PC-3 (cell line): ENCODE measurements at regions not wholly inside any gene's neighbourhood (a gene's known extent, or its start where the extent isn't known, plus 50 kb on each side); places are given as distances from the start of the nearest gene placed in this dataset.

Experiments used
- ATAC-seq: fragments of 200-7000 bp; cut with Tn5 transposase; 2 replicates; pipeline ENCODE4 v1.9.1; 2020; ENCODE audit warnings: mild to moderate bottlenecking, moderate library complexity
- BruUV-seq: library from RNA; stranded (reverse); fragments of 400-500 nt; replicated peaks from 2 replicates; lab custom pipeline; 2021; lab: Mats Ljungman, UMichigan
- CTCF ChIA-PET: fragments of 300-600 bp; sonication (Branson Sonifier 250); formaldehyde crosslinking; loops from one replicate; lab custom pipeline; 2022; ENCODE audit warnings: antibody characterized with exemption; lab: Charles Lee
- POLR2A ChIA-PET: fragments of 300-600 bp; sonication (Branson Sonifier 250); formaldehyde crosslinking; loops from one replicate; lab custom pipeline; 2022; ENCODE audit warnings: antibody characterized with exemption; ENCODE audit not compliant: unreplicated experiment; lab: Charles Lee
- DNase-seq: peaks from one replicate; pipeline ENCODE4 v3.0.0-alpha.2; 2015
- H2AFZ ChIP-seq: fragments of 300-600 bp; sonication (generic); 2 replicates; pipeline ENCODE4 v1.6.0; 2016; ENCODE audit warnings: antibody characterized with exemption, low read length
- H3F3A ChIP-seq: fragments of 300-600 bp; sonication (generic); one replicate; pipeline ENCODE4 v1.6.0; 2017; ENCODE audit warnings: antibody characterized with exemption, low read length, control low read depth, mild to moderate bottlenecking; ENCODE audit not compliant: unreplicated experiment
- H3K27ac ChIP-seq: fragments of 300-600 bp; sonication (generic); 2 replicates; pipeline ENCODE4 v1.5.1; 2016; ENCODE audit warnings: mild to moderate bottlenecking, low read length
- H3K27me3 ChIP-seq: fragments of 300-600 bp; sonication (generic); 2 replicates; pipeline ENCODE4 v1.6.1; 2016; ENCODE audit warnings: low read length, mixed read lengths
- H3K36me3 ChIP-seq: fragments of 300-600 bp; sonication (generic); 2 replicates; pipeline ENCODE4 v1.6.1; 2016; ENCODE audit warnings: low read depth, mixed run types, low read length, mixed read lengths
- H3K4me1 ChIP-seq: fragments of 300-600 bp; sonication (generic); 2 replicates; pipeline ENCODE4 v1.5.1; 2016; ENCODE audit warnings: low read length; ENCODE audit not compliant: insufficient read depth
- H3K4me2 ChIP-seq: fragments of 300-600 bp; sonication (generic); 2 replicates; pipeline ENCODE4 v1.6.0; 2016; ENCODE audit warnings: low read length
- H3K4me3 ChIP-seq: fragments of 300-600 bp; sonication (generic); 2 replicates; pipeline ENCODE4 v1.5.1; 2016; ENCODE audit warnings: mild to moderate bottlenecking, low read length, mixed read lengths
- H3K79me2 ChIP-seq: fragments of 300-600 bp; sonication (generic); 2 replicates; pipeline ENCODE4 v1.6.1; 2017; ENCODE audit warnings: low read length, mixed read lengths
- H3K9ac ChIP-seq: fragments of 300-600 bp; sonication (generic); 2 replicates; pipeline ENCODE4 v1.6.0; 2016; ENCODE audit warnings: mild to moderate bottlenecking, low read length
- H3K9me2 ChIP-seq: fragments of 300-600 bp; sonication (generic); replicated peaks from 2 replicates; pipeline ENCODE4 v1.6.1; 2016; ENCODE audit warnings: mixed run types, low read length, mixed read lengths
- H3K9me3 ChIP-seq: fragments of 300-600 bp; sonication (generic); 2 replicates; pipeline ENCODE4 v1.6.1; 2016; ENCODE audit warnings: low read length, mixed read lengths
- H4K20me1 ChIP-seq: fragments of 300-600 bp; sonication (generic); 2 replicates; pipeline ENCODE4 v1.6.1; 2016; ENCODE audit warnings: low read length, mixed read lengths
- EZH2 ChIP-seq: fragments of 300-600 bp; sonication (generic); IDR thresholded peaks from one replicate; pipeline ENCODE4 v1.6.1; 2017; ENCODE audit warnings: antibody characterized with exemption, mild to moderate bottlenecking, low read length; ENCODE audit not compliant: unreplicated experiment
- EZH2phosphoT487 ChIP-seq: fragments of 300-600 bp; sonication (generic); IDR thresholded peaks from 2 replicates; pipeline ENCODE4 v1.6.1; 2018; ENCODE audit warnings: mild to moderate bottlenecking, antibody characterized with exemption, low read length, borderline replicate concordance
- intact Hi-C: fragments of 100-400 bp; cut with micrococcal nuclease; formaldehyde crosslinking; loops from 2 replicates; pipeline ENCODE4 v1.9.0; 2023
- TF ChIP-seq, protein P1 (sequence below): fragments of 300-600 bp; sonication (generic); conservative IDR thresholded peaks from 2 replicates; pipeline ENCODE4 v1.5.1; 2017; ENCODE audit warnings: antibody characterized with exemption, low read depth, mild to moderate bottlenecking, low read length

DNA sequence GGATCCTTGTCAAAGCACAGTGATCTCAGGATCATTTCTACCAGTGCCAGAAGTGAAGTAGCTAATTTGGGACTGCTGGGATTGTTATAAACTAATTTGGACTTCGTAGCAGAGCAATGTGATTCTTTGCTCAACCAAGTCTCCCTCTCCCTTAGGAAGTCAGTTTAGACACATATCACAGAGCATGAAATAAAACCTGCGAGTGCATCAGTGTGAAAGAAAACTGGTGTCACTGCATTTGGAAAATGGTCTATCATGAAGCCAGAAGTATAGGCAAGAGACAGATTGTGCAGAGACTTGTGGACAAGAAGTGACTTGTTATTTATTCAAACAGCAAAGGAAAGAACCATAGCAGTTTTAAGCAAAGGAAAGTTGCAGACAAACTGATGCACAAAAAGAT, 560.5 kb upstream of the NRG3 start:
- Histone ChIP-seq H3K4me1 (no peaks in the 10 kb centered on the region), H3K9me2 (no peaks in the 10 kb centered on the region), H3K9ac (no peak overlapping the region), H3K9me3 (no peaks in the 10 kb centered on the region), H3K79me2 (no peaks in the 10 kb centered on the region), H3F3A (no peaks in the 10 kb centered on the region), H3K27me3 (no peaks in the 10 kb centered on the region), H2AFZ (no peak overlapping the region), H4K20me1 (no peaks in the 10 kb centered on the region), H3K4me3 (no peak overlapping the region), H3K27ac (no peak overlapping the region), H3K36me3 (no peaks in the 10 kb centered on the region), H3K4me2 (no peak overlapping the region)
- POLR2A ChIA-PET: no interaction called here
- no TSS peak for BruUV-seq
- intact Hi-C loops: no loop called here
- no peak for ATAC-seq
- DNase-seq: no peak
- TF ChIP-seq, protein P1, sequence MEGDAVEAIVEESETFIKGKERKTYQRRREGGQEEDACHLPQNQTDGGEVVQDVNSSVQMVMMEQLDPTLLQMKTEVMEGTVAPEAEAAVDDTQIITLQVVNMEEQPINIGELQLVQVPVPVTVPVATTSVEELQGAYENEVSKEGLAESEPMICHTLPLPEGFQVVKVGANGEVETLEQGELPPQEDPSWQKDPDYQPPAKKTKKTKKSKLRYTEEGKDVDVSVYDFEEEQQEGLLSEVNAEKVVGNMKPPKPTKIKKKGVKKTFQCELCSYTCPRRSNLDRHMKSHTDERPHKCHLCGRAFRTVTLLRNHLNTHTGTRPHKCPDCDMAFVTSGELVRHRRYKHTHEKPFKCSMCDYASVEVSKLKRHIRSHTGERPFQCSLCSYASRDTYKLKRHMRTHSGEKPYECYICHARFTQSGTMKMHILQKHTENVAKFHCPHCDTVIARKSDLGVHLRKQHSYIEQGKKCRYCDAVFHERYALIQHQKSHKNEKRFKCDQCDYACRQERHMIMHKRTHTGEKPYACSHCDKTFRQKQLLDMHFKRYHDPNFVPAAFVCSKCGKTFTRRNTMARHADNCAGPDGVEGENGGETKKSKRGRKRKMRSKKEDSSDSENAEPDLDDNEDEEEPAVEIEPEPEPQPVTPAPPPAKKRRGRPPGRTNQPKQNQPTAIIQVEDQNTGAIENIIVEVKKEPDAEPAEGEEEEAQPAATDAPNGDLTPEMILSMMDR: no peak
- TF ChIP-seq EZH2 (no peak), EZH2phosphoT487 (no peak)
- CTCF ChIA-PET: no interaction called here

DNA sequence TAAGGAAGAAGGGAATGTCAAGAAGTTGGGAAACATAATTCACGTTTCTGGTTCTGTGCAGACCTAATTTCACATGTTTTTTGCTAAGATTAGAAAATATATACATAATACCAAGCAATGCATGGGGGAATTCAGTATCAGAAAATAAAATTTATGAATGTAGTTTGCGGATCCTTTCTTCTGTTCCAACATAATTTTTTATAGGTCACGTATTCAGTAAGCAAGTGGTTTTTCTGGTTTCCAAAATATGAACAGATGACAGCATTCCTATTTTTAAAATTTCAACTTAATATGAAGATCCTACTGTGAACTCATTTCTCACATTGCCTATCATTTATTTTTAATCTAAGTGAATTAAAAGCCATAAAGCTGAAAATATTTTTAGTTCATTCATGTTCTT, 560.0 kb upstream of the NRG3 start:
- no peak for DNase-seq
- H3F3A ChIP-seq: no peaks in the 10 kb centered on the region
- H3K4me1 ChIP-seq: no peaks in the 10 kb centered on the region
- H3K9me3 ChIP-seq: no peaks in the 10 kb centered on the region
- H3K4me3 ChIP-seq: no peak overlapping the region
- BruUV-seq: no TSS peak
- no peaks in the 10 kb centered on the region for H3K79me2 ChIP-seq
- H3K36me3 ChIP-seq: no peaks in the 10 kb centered on the region
- no peak overlapping the region for H3K27ac ChIP-seq
- H2AFZ ChIP-seq: no peak overlapping the region
- H4K20me1 ChIP-seq: no peaks in the 10 kb centered on the region
- POLR2A ChIA-PET: no interaction called here
- intact Hi-C loops: no loop called here
- H3K4me2 ChIP-seq: no peak overlapping the region
- no peak overlapping the region for H3K9ac ChIP-seq
- no peak for ATAC-seq
- TF ChIP-seq, protein P1: no peak
- TF ChIP-seq EZH2 (no peak), EZH2phosphoT487 (no peak)
- no peaks in the 10 kb centered on the region for H3K27me3 ChIP-seq
- CTCF ChIA-PET: no interaction called here
- H3K9me2 ChIP-seq: no peaks in the 10 kb centered on the region

DNA sequence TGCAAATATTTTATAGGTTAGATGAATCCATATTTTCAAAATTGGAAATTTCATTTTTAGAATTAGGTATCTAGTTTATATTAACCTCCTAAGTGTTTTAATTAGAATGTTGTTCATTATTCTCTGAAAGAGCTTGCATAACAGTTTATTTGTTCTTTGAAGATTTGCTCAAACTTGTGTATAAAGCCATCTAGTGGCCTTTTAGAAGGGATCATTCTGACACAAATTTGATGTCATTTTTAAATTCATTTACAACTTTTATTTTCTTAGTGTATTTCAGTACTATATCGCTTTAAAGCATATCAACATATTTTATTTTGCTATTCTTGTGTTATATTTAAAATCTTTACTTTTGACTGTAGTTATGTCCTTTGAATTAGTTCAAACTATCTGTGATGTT, 527.0 kb upstream of the NRG3 start:
- Histone ChIP-seq H3K27ac (no peak overlapping the region), H4K20me1 (no peaks in the 10 kb centered on the region), H2AFZ (no peak overlapping the region), H3K9ac (no peak overlapping the region), H3K79me2 (no peaks in the 10 kb centered on the region), H3K4me3 (no peak overlapping the region), H3K9me3 (no peaks in the 10 kb centered on the region), H3K4me1 (no peaks in the 10 kb centered on the region), H3K9me2 (no peaks in the 10 kb centered on the region), H3K4me2 (no peak overlapping the region), H3K36me3 (no peaks in the 10 kb centered on the region), H3F3A (no peaks in the 10 kb centered on the region), H3K27me3 (no peaks in the 10 kb centered on the region)
- CTCF ChIA-PET: no interaction called here
- ATAC-seq: no peak
- TF ChIP-seq EZH2phosphoT487: no peak
- TF ChIP-seq, protein P1: no peak
- TF ChIP-seq EZH2: no peak
- no TSS peak for BruUV-seq
- no peak for DNase-seq
- intact Hi-C loops: no loop called here
- POLR2A ChIA-PET: no interaction called here
